Caco-2 (cell line): ENCODE measurements at regions not wholly inside any gene's neighbourhood (a gene's known extent, or its start where the extent isn't known, plus 50 kb on each side); places are given as distances from the start of the nearest gene placed in this dataset.

ENCODE experiments used
- BruUV-seq: library from RNA; stranded (reverse); fragments of 400-500 nt; replicated peaks from 2 replicates; lab custom pipeline; 2021; lab: Mats Ljungman, UMichigan
- CTCF ChIA-PET: fragments of 300-600 bp; sonication (Branson Sonifier 250); formaldehyde crosslinking; loops from one replicate; lab custom pipeline; 2022; ENCODE audit warnings: antibody characterized with exemption; lab: Charles Lee
- POLR2A ChIA-PET: fragments of 300-600 bp; sonication (Branson Sonifier 250); formaldehyde crosslinking; loops from one replicate; lab custom pipeline; 2022; ENCODE audit warnings: antibody characterized with exemption; lab: Charles Lee
- DNase-seq, 2 experiments: peaks; one replicate each; pipeline versions ENCODE4 v3.0.0 to v3.0.0-alpha.2; 2020 to 2022
- H3K27me3 ChIP-seq: replicated peaks from 2 replicates; pipeline ENCODE4 v1.6.0; 2011; ENCODE audit warnings: low read length; ENCODE audit not compliant: control insufficient read depth, insufficient read depth
- H3K36me3 ChIP-seq: 2 replicates; pipeline ENCODE4 v1.5.1; 2011; ENCODE audit warnings: low read length; ENCODE audit not compliant: control insufficient read depth, insufficient read depth
- H3K4me1 ChIP-seq: fragments of 250-450 bp; sonication (Bioruptor Pico); 2 replicates; pipeline ENCODE4 v1.5.1; 2020; ENCODE audit warnings: mild to moderate bottlenecking
- H3K4me3 ChIP-seq: 2 replicates; pipeline ENCODE4 v1.5.1; 2011; ENCODE audit warnings: low read depth, mild to moderate bottlenecking, control low read depth, low read length
- H3K9me3 ChIP-seq: fragments of 250-450 bp; sonication (Bioruptor Pico); 2 replicates; pipeline ENCODE4 v1.5.1; 2020; ENCODE audit warnings: mild to moderate bottlenecking, moderate library complexity
- H3K27ac Mint-ChIP-seq: one replicate; pipeline ENCODE4 v1.8.0; 2022; ENCODE audit warnings: mixed read lengths; ENCODE audit not compliant: unreplicated experiment
- H3K27me3 Mint-ChIP-seq: one replicate; pipeline ENCODE4 v1.8.0; 2022; ENCODE audit warnings: mixed read lengths; ENCODE audit not compliant: insufficient read depth, unreplicated experiment
- H3K36me3 Mint-ChIP-seq: one replicate; pipeline ENCODE4 v1.8.0; 2022; ENCODE audit warnings: mild to moderate bottlenecking, mixed read lengths; ENCODE audit not compliant: insufficient read depth, unreplicated experiment
- H3K4me1 Mint-ChIP-seq: one replicate; pipeline ENCODE4 v1.8.0; 2022; ENCODE audit warnings: low read depth, mixed read lengths; ENCODE audit not compliant: unreplicated experiment
- H3K4me3 Mint-ChIP-seq: one replicate; pipeline ENCODE4 v1.8.0; 2022; ENCODE audit warnings: mild to moderate bottlenecking, moderate library complexity, mixed read lengths; ENCODE audit not compliant: unreplicated experiment
- H3K9me3 Mint-ChIP-seq: one replicate; pipeline ENCODE4 v1.8.0; 2022; ENCODE audit warnings: mixed read lengths; ENCODE audit not compliant: unreplicated experiment
- CTCF ChIP-seq, 2 experiments: fragments of 200-600 bp in 1 of 2; IDR thresholded peaks; 1 replicate in 1 of 2; 2 replicates in 1 of 2; pipeline versions ENCODE4 v1.5.1 to v1.8.0; 2011 to 2022; ENCODE audit warnings: antibody characterized with exemption in 1 of 2, control low read depth in 1 of 2, inconsistent platforms in 1 of 2, low read depth in 1 of 2, low read length in 1 of 2, mild to moderate bottlenecking in 1 of 2, moderate library complexity in 1 of 2; ENCODE audit not compliant: insufficient read depth in 1 of 2, severe bottlenecking in 1 of 2, unreplicated experiment in 1 of 2
- intact Hi-C: fragments of 100-400 bp; cut with micrococcal nuclease; formaldehyde crosslinking; loops from one replicate; pipeline ENCODE4 v1.10.0; 2022; ENCODE audit not compliant: unreplicated experiment

- BruUV-seq = no TSS peak
- no peak overlapping the region for H3K4me3 Mint-ChIP-seq
- CTCF ChIA-PET = no interaction called here
- no peak overlapping the region for H3K27ac Mint-ChIP-seq
- H3K27me3 Mint-ChIP-seq = peaks cover 15% of the 10 kb centered on the region
- H3K4me1 Mint-ChIP-seq = no peaks in the 10 kb centered on the region
- Histone ChIP-seq H3K27me3 (no peaks in the 10 kb centered on the region), H3K4me3 (no peak overlapping the region), H3K9me3 (no peaks in the 10 kb centered on the region), H3K4me1 (no peaks in the 10 kb centered on the region), H3K36me3 (no peaks in the 10 kb centered on the region)
- no peak for DNase-seq
- intact Hi-C loops = no loop called here
- H3K36me3 Mint-ChIP-seq = no peaks in the 10 kb centered on the region
- POLR2A ChIA-PET = no interaction called here
- no peak for TF ChIP-seq CTCF (IDR thresholded peaks at IDR 0.05; ENCODE audit: insufficient read depth in 1 of 2, low read depth in 1 of 2, low read length in 1 of 2, severe bottlenecking in 1 of 2, unreplicated experiment in 1 of 2)
- H3K9me3 Mint-ChIP-seq = no peaks in the 10 kb centered on the region
Measured at GRCh38 chr15:60264088-60264487, 133.7 kb downstream of the ANXA2 start.

DNA sequence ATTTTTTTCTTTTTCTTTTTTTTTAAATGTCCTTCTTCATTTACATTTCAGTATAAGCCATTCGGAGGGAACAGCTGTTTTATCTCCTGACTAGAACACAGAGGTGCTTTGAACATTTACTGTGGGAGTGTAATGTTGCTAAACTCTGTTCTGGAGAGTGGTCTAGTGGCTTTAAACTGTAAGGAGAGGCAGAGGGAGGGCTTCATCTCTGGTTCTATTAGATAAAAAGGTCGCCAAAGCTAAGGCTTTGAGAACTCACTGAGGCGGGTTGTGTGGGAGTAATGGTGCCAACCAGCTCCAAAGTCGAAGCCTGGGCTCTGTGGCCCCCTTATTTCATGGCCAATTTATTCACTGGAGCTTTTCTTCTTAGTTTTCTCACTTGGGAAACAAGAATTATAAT is 133.2 kb downstream of the ANXA2 start:
- no peak overlapping the region for H3K4me3 ChIP-seq
- no peaks in the 10 kb centered on the region for H3K9me3 ChIP-seq
- H3K4me1 ChIP-seq = no peaks in the 10 kb centered on the region
- Mint-ChIP-seq H3K27me3 (peaks cover 19% of the 10 kb centered on the region), H3K9me3 (no peaks in the 10 kb centered on the region), H3K4me3 (no peak overlapping the region), H3K27ac (no peak overlapping the region), H3K36me3 (no peaks in the 10 kb centered on the region), H3K4me1 (no peaks in the 10 kb centered on the region)
- BruUV-seq = no TSS peak
- intact Hi-C loops = no loop called here
- no peaks in the 10 kb centered on the region for H3K27me3 ChIP-seq
- H3K36me3 ChIP-seq = no peaks in the 10 kb centered on the region
- CTCF ChIA-PET = no interaction called here
- POLR2A ChIA-PET = no interaction called here
- TF ChIP-seq CTCF (IDR thresholded peaks at IDR 0.05; ENCODE audit: insufficient read depth in 1 of 2, low read depth in 1 of 2, low read length in 1 of 2, severe bottlenecking in 1 of 2, unreplicated experiment in 1 of 2) = no peak
- no peak for DNase-seq

DNA sequence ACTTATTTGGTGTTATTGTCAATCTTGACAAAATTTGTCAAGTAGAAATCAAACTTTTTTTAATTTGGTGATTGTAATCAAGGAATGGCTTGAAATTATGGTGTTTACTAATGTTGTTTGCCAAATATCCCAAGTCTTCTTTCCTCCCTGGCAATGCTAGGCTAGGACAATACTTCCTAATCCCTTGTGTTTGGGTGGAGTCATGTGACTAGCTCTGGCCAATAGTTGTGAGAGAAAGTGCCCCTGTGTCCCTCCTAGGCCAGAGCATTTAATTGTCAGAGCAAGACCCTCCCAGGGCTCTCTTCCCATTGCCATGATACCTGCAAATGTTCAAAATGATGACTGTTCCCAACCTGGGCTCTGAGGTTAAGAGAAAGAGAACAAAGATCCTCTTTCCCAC is 132.7 kb downstream of the ANXA2 start:
- Mint-ChIP-seq H3K4me1 (no peaks in the 10 kb centered on the region), H3K4me3 (no peak overlapping the region), H3K9me3 (no peaks in the 10 kb centered on the region), H3K27me3 (peaks cover 21% of the 10 kb centered on the region), H3K36me3 (no peaks in the 10 kb centered on the region), H3K27ac (no peak overlapping the region)
- ChIA-PET POLR2A (no interaction called here), CTCF (no interaction called here)
- Histone ChIP-seq H3K9me3 (no peaks in the 10 kb centered on the region), H3K36me3 (no peaks in the 10 kb centered on the region), H3K27me3 (no peaks in the 10 kb centered on the region), H3K4me3 (no peak overlapping the region), H3K4me1 (no peaks in the 10 kb centered on the region)
- BruUV-seq = no TSS peak
- intact Hi-C loops = no loop called here
- no peak for DNase-seq
- TF ChIP-seq CTCF (IDR thresholded peaks at IDR 0.05; ENCODE audit: insufficient read depth in 1 of 2, low read depth in 1 of 2, low read length in 1 of 2, severe bottlenecking in 1 of 2, unreplicated experiment in 1 of 2) = no peak
